ENCODE measurements at regions not wholly inside any gene's neighbourhood (a gene's known extent, or its start where the extent isn't known, plus 50 kb on each side); places are given as distances from the start of the nearest gene placed in this dataset.

GRCh38 chr14:28138341-28138740 is 628.2 kb upstream of the FOXG1 start:
- DNase-seq (ENCODE audit: low read depth, low spot score): no peak
- Histone ChIP-seq H3K27me3 (ENCODE audit: control insufficient read depth, insufficient read depth, low read length) (no peaks in the 10 kb centered on the region), H3K27ac (ENCODE audit: low read depth, low read length) (no peak overlapping the region), H3K4me3 (ENCODE audit: low read depth, low read length) (no peak overlapping the region), H3K9me3 (ENCODE audit: control insufficient read depth, insufficient read depth, low read length) (peaks cover 12% of the 10 kb centered on the region)
- CTCF ChIA-PET: no interaction called here
- POLR2A ChIA-PET: no interaction called here
- TF ChIP-seq CTCF (IDR thresholded peaks at IDR 0.05; ENCODE audit: low read depth, low read length): no peak

GRCh38 chr14:28141662-28142061 is 624.9 kb upstream of the FOXG1 start:
- CTCF ChIA-PET: no interaction called here

GRCh38 chr14:28142400-28143015 is 624.1 kb upstream of the FOXG1 start:
- DNase-seq (ENCODE audit: low read depth, low spot score): no peak
- POLR2A ChIA-PET: no interaction called here

More at GRCh38 chr14:28141662-28142061, 624.9 kb upstream of the FOXG1 start:
- POLR2A ChIA-PET: no interaction called here
- Histone ChIP-seq H3K27ac (ENCODE audit: low read depth, low read length) (no peak overlapping the region), H3K4me3 (ENCODE audit: low read depth, low read length) (no peak overlapping the region), H3K27me3 (ENCODE audit: control insufficient read depth, insufficient read depth, low read length) (no peaks in the 10 kb centered on the region), H3K9me3 (ENCODE audit: control insufficient read depth, insufficient read depth, low read length) (peaks cover 8% of the 10 kb centered on the region)
- no peak for TF ChIP-seq CTCF (IDR thresholded peaks at IDR 0.05; ENCODE audit: low read depth, low read length)
- no peak for DNase-seq (ENCODE audit: low read depth, low spot score)

DNA sequence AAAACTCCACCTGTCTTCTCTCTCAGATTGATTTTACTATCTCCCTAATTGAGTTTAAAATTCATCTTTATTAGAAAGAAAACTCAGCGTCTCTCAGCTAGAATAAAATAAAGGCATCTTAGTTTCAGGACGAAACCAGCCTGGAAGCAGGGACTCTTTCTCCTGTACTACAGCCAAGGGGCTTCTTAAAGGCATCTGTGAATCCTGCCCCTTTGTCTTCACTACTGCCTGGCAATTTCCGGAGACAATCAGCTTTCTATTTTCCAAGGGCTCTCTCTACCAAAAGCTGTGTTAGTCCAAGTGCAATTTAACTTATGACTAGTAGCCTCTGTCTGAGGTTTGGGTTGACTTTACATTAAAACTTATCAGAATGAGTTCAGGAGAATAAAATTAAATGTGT is 623.3 kb upstream of the FOXG1 start:
- DNase-seq (ENCODE audit: low read depth, low spot score): no peak
- H3K4me3 ChIP-seq (ENCODE audit: low read depth, low read length): no peak overlapping the region
- ChIA-PET POLR2A (no interaction called here), CTCF (no interaction called here)
- no peak for TF ChIP-seq CTCF (IDR thresholded peaks at IDR 0.05; ENCODE audit: low read depth, low read length)
- H3K9me3 ChIP-seq (ENCODE audit: control insufficient read depth, insufficient read depth, low read length): peaks cover 9% of the 10 kb centered on the region; the same call in 1 of the 2 replicates
- H3K27me3 ChIP-seq (ENCODE audit: control insufficient read depth, insufficient read depth, low read length): no peaks in the 10 kb centered on the region
- no peak overlapping the region for H3K27ac ChIP-seq (ENCODE audit: low read depth, low read length)

More at GRCh38 chr14:28142400-28143015, 624.1 kb upstream of the FOXG1 start:
- H3K4me3 ChIP-seq (ENCODE audit: low read depth, low read length): no peak overlapping the region
- H3K27ac ChIP-seq (ENCODE audit: low read depth, low read length): no peak overlapping the region
- no peaks in the 10 kb centered on the region for H3K27me3 ChIP-seq (ENCODE audit: control insufficient read depth, insufficient read depth, low read length)
- CTCF ChIA-PET: no interaction called here
- peaks cover 9% of the 10 kb centered on the region; the same call in 1 of the 2 replicates for H3K9me3 ChIP-seq (ENCODE audit: control insufficient read depth, insufficient read depth, low read length)
- no peak for TF ChIP-seq CTCF (IDR thresholded peaks at IDR 0.05; ENCODE audit: low read depth, low read length)

- Histone ChIP-seq H3K4me3 (ENCODE audit: low read depth, low read length) (no peak overlapping the region), H3K27me3 (ENCODE audit: control insufficient read depth, insufficient read depth, low read length) (no peaks in the 10 kb centered on the region), H3K27ac (ENCODE audit: low read depth, low read length) (no peak overlapping the region), H3K9me3 (ENCODE audit: control insufficient read depth, insufficient read depth, low read length) (peaks cover 6% of the 10 kb centered on the region; the same call in 1 of the 2 replicates)
- no peak for TF ChIP-seq CTCF (IDR thresholded peaks at IDR 0.05; ENCODE audit: low read depth, low read length)
- DNase-seq (ENCODE audit: low read depth, low spot score): no peak
- POLR2A ChIA-PET: no interaction called here
- CTCF ChIA-PET: no interaction called here
Measured at GRCh38 chr14:28151926-28152325, 614.7 kb upstream of the FOXG1 start.
